GM23338 (cell line): ENCODE measurements at regions not wholly inside any gene's neighbourhood (a gene's known extent, or its start where the extent isn't known, plus 50 kb on each side); places are given as distances from the start of the nearest gene placed in this dataset.

Experiments used
- ATAC-seq: fragments of 200-7000 bp; cut with Tn5 transposase; 3 replicates; pipeline ENCODE4 v1.9.1; 2020
- DNase-seq: peaks from one replicate; pipeline ENCODE4 v3.0.0-alpha.2; 2015; ENCODE audit warnings: low spot score
- H2AFZ ChIP-seq: fragments of 200-600 bp; sonication (generic); 2 replicates; pipeline ENCODE4 v1.8.0; 2016; ENCODE audit warnings: antibody characterized with exemption, mild to moderate bottlenecking, moderate library complexity
- H3F3A ChIP-seq: fragments of 200-600 bp; sonication (generic); replicated peaks from 2 replicates; pipeline ENCODE4 v1.8.0; 2017; ENCODE audit warnings: antibody characterized with exemption, mixed run types, low read depth
- H3K27ac ChIP-seq: fragments of 200-600 bp; sonication (generic); 2 replicates; pipeline ENCODE4 v1.6.1; 2016; ENCODE audit warnings: low read depth
- H3K27me3 ChIP-seq: fragments of 200-600 bp; sonication (generic); 2 replicates; pipeline ENCODE4 v1.8.0; 2016; ENCODE audit warnings: mild to moderate bottlenecking, mixed run types, moderate library complexity; ENCODE audit not compliant: insufficient read depth
- H3K36me3 ChIP-seq: fragments of 200-600 bp; sonication (generic); 2 replicates; pipeline ENCODE4 v1.8.0; 2016; ENCODE audit warnings: mild to moderate bottlenecking; ENCODE audit not compliant: insufficient read depth
- H3K4me1 ChIP-seq: fragments of 200-600 bp; sonication (generic); 2 replicates; pipeline ENCODE4 v1.8.0; 2016; ENCODE audit warnings: mild to moderate bottlenecking, moderate library complexity; ENCODE audit not compliant: insufficient read depth
- H3K4me2 ChIP-seq: fragments of 200-600 bp; sonication (generic); 2 replicates; pipeline ENCODE4 v1.7.1; 2017; ENCODE audit warnings: mixed run types
- H3K4me3 ChIP-seq: fragments of 200-600 bp; sonication (generic); 2 replicates; pipeline ENCODE4 v1.6.1; 2016; ENCODE audit warnings: mixed run types
- H3K79me2 ChIP-seq: fragments of 200-600 bp; sonication (generic); replicated peaks from 2 replicates; pipeline ENCODE4 v1.8.0; 2017; ENCODE audit warnings: mild to moderate bottlenecking; ENCODE audit not compliant: insufficient read depth
- H3K9me2 ChIP-seq: fragments of 200-600 bp; sonication (generic); 2 replicates; pipeline ENCODE4 v1.8.0; 2017; ENCODE audit not compliant: insufficient read depth
- H4K20me1 ChIP-seq: fragments of 200-600 bp; sonication (generic); replicated peaks from 2 replicates; pipeline ENCODE4 v1.8.0; 2017; ENCODE audit warnings: mild to moderate bottlenecking; ENCODE audit not compliant: insufficient read depth
- H3K27ac Mint-ChIP-seq: 2 replicates; pipeline ENCODE4 v1.8.0; 2020; ENCODE audit warnings: inconsistent platforms, mild to moderate bottlenecking, moderate library complexity, mixed read lengths
- H3K27me3 Mint-ChIP-seq: 3 replicates; pipeline ENCODE4 v1.8.0; 2022; ENCODE audit warnings: low read depth, mild to moderate bottlenecking, moderate library complexity, mixed read lengths, inconsistent platforms; ENCODE audit not compliant: insufficient read depth, poor library complexity
- H3K36me3 Mint-ChIP-seq: 3 replicates; pipeline ENCODE4 v1.8.0; 2021; ENCODE audit warnings: low read depth, mild to moderate bottlenecking, inconsistent platforms, moderate library complexity, mixed read lengths
- H3K4me1 Mint-ChIP-seq: 3 replicates; pipeline ENCODE4 v1.8.0; 2020; ENCODE audit warnings: mild to moderate bottlenecking, inconsistent platforms, mixed read lengths
- H3K4me3 Mint-ChIP-seq: 3 replicates; pipeline ENCODE4 v1.8.0; 2021; ENCODE audit warnings: moderate library complexity, mild to moderate bottlenecking, inconsistent platforms, mixed read lengths
- H3K9me3 Mint-ChIP-seq: 3 replicates; pipeline ENCODE4 v1.8.0; 2020; ENCODE audit warnings: moderate library complexity, mild to moderate bottlenecking, inconsistent platforms, mixed read lengths
- CREB1 ChIP-seq: fragments of 250-450 bp; sonication (Bioruptor Pico); IDR thresholded peaks from 2 replicates; pipeline ENCODE4 v1.5.0; 2020; ENCODE audit warnings: low read depth, mild to moderate bottlenecking, moderate library complexity
- CTCF ChIP-seq, 2 experiments: fragments of 200-600 bp in 1 of 2; sonication (generic) in 1 of 2; conservative IDR thresholded peaks; 2 replicates each; pipeline versions ENCODE4 v1.5.1 to v1.6.1; 2016 to 2017; ENCODE audit warnings: antibody characterized with exemption in 2 of 2, low read depth in 2 of 2, mild to moderate bottlenecking in 2 of 2, moderate library complexity in 1 of 2
- ETS1 ChIP-seq: IDR thresholded peaks from 2 replicates; pipeline ENCODE4 v1.6.1; 2016; ENCODE audit warnings: antibody characterized with exemption
- EZH2 ChIP-seq: fragments of 200-600 bp; sonication (generic); IDR thresholded peaks from one replicate; pipeline ENCODE4 v1.8.0; 2017; ENCODE audit warnings: antibody characterized with exemption, mild to moderate bottlenecking, low read depth; ENCODE audit not compliant: unreplicated experiment
- EZH2phosphoT487 ChIP-seq: fragments of 200-600 bp; sonication (generic); IDR thresholded peaks from one replicate; pipeline ENCODE4 v1.8.1; 2018; ENCODE audit warnings: antibody characterized with exemption; ENCODE audit not compliant: unreplicated experiment
- JUNB ChIP-seq: IDR thresholded peaks from one replicate; pipeline ENCODE4 v1.6.1; 2016; ENCODE audit warnings: antibody characterized with exemption; ENCODE audit not compliant: unreplicated experiment
- NANOG ChIP-seq: IDR thresholded peaks from 2 replicates; pipeline ENCODE4 v1.6.1; 2016; ENCODE audit warnings: antibody characterized with exemption, borderline replicate concordance
- POLR2AphosphoS5 ChIP-seq: IDR thresholded peaks from 2 replicates; pipeline ENCODE4 v1.6.1; 2016; ENCODE audit warnings: antibody characterized with exemption, low read depth
- STAT1 ChIP-seq: IDR thresholded peaks from one replicate; pipeline ENCODE4 v1.6.1; 2016; ENCODE audit warnings: antibody characterized with exemption; ENCODE audit not compliant: unreplicated experiment
- ZNF114 ChIP-seq: fragments of 250-450 bp; sonication (Bioruptor Pico); IDR thresholded peaks from 2 replicates; pipeline ENCODE4 v1.5.0; 2020; ENCODE audit warnings: mild to moderate bottlenecking, moderate library complexity
- ZNF331 ChIP-seq: fragments of 250-450 bp; sonication (Bioruptor Pico); IDR thresholded peaks from 2 replicates; pipeline ENCODE4 v1.5.0; 2020; ENCODE audit warnings: low read depth, mild to moderate bottlenecking, moderate library complexity
- ZNF462 ChIP-seq: fragments of 250-450 bp; sonication (Bioruptor Pico); IDR thresholded peaks from 2 replicates; pipeline ENCODE4 v1.5.0; 2020; ENCODE audit warnings: mild to moderate bottlenecking, moderate library complexity

GRCh38 chr5:105054406-105054805 is 1491.8 kb upstream of the NUDT12 start:
- Histone ChIP-seq H3K79me2 (no peaks in the 10 kb centered on the region), H2AFZ (no peak overlapping the region), H3K36me3 (no peaks in the 10 kb centered on the region), H3K4me3 (no peak overlapping the region), H3K27me3 (no peaks in the 10 kb centered on the region), H3K9me2 (no peaks in the 10 kb centered on the region; the same call in 1 of the 2 replicates), H3K27ac (no peak overlapping the region), H3F3A (no peaks in the 10 kb centered on the region), H4K20me1 (no peaks in the 10 kb centered on the region), H3K4me1 (no peaks in the 10 kb centered on the region), H3K4me2 (no peak overlapping the region)
- Mint-ChIP-seq H3K27ac (no peak overlapping the region), H3K9me3 (peaks cover 44% of the 10 kb centered on the region), H3K36me3 (peaks cover 18% of the 10 kb centered on the region), H3K4me3 (no peak overlapping the region), H3K4me1 (no peaks in the 10 kb centered on the region), H3K27me3 (no peaks in the 10 kb centered on the region)
- no peak for DNase-seq
- no peak for ATAC-seq
- TF ChIP-seq NANOG, result no peak
- no peak for TF ChIP-seq ZNF331 (CRISPR knock-in tag)
- TF ChIP-seq POLR2AphosphoS5, result no peak

- Mint-ChIP-seq H3K36me3 (no peaks in the 10 kb centered on the region), H3K9me3 (no peaks in the 10 kb centered on the region), H3K4me1 (no peaks in the 10 kb centered on the region; the same call in 2 of the 3 replicates), H3K4me3 (no peak overlapping the region), H3K27me3 (no peaks in the 10 kb centered on the region), H3K27ac (no peak overlapping the region)
- no peak overlapping the region for H3K27ac ChIP-seq
- ATAC-seq (no peak), DNase-seq (no peak)
- no peaks in the 10 kb centered on the region for H3K36me3 ChIP-seq
- H3K4me3 ChIP-seq, result no peak overlapping the region
- H3K9me2 ChIP-seq, result no peaks in the 10 kb centered on the region
- H3K27me3 ChIP-seq, result no peaks in the 10 kb centered on the region
- no peaks in the 10 kb centered on the region for H3K4me1 ChIP-seq
- no peaks in the 10 kb centered on the region for H3K79me2 ChIP-seq
- H3K4me2 ChIP-seq, result no peak overlapping the region
- no peaks in the 10 kb centered on the region for H3F3A ChIP-seq
- H2AFZ ChIP-seq, result no peak overlapping the region
- H4K20me1 ChIP-seq, result no peaks in the 10 kb centered on the region
- TF ChIP-seq JUNB (no peak), ZNF331 (CRISPR knock-in tag) (no peak), EZH2 (no peak), POLR2AphosphoS5 (no peak), CTCF (conservative IDR thresholded peaks at IDR 0.05; ENCODE audit: low read depth in 2 of 2) (no peak), NANOG (no peak), CREB1 (CRISPR knock-in tag) (no peak), ZNF114 (CRISPR knock-in tag) (no peak), EZH2phosphoT487 (no peak), ZNF462 (CRISPR knock-in tag) (no peak), STAT1 (no peak), ETS1 (no peak)
Measured at GRCh38 chr5:105042623-105043022, 1480.0 kb upstream of the NUDT12 start.
